ENCODE measurements at regions not wholly inside any gene's neighbourhood (a gene's known extent, or its start where the extent isn't known, plus 50 kb on each side); places are given as distances from the start of the nearest gene placed in this dataset.

DNA sequence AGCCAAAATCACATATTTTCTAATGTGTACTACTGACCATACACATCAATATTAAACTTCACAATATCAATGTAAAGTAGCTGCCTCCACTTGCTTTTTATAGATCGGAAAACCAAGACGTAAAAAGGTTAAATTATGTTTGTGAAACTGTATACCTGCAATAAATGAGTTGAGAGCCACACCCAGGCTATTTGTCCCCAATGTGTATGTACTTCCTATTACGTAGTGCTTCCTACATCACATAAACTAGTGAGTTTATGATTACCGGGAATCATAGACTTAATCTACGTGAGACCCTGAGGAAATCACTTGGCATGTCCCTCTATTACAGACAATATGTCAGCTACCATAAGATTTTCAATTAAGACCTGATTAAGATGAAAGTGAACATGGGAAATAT lies 903.4 kb downstream of the RAB28 start:
- TF ChIP-seq, protein P1, sequence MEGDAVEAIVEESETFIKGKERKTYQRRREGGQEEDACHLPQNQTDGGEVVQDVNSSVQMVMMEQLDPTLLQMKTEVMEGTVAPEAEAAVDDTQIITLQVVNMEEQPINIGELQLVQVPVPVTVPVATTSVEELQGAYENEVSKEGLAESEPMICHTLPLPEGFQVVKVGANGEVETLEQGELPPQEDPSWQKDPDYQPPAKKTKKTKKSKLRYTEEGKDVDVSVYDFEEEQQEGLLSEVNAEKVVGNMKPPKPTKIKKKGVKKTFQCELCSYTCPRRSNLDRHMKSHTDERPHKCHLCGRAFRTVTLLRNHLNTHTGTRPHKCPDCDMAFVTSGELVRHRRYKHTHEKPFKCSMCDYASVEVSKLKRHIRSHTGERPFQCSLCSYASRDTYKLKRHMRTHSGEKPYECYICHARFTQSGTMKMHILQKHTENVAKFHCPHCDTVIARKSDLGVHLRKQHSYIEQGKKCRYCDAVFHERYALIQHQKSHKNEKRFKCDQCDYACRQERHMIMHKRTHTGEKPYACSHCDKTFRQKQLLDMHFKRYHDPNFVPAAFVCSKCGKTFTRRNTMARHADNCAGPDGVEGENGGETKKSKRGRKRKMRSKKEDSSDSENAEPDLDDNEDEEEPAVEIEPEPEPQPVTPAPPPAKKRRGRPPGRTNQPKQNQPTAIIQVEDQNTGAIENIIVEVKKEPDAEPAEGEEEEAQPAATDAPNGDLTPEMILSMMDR (IDR thresholded peaks at IDR 0.05): no peak
- TF ChIP-seq EHF (CRISPR knock-in tag; IDR thresholded peaks at IDR 0.05) (no peak), CHD2 (IDR thresholded peaks at IDR 0.05; ENCODE audit: low read length, partially characterized antibody) (no peak), POLR2A (IDR thresholded peaks at IDR 0.05; ENCODE audit: low read length) (no peak), CHD4 (IDR thresholded peaks at IDR 0.05; ENCODE audit: borderline replicate concordance) (no peak), MAFK (IDR thresholded peaks at IDR 0.05; ENCODE audit: partially characterized antibody) (no peak), JUN (IDR thresholded peaks at IDR 0.05) (no peak), ZNF302 (CRISPR knock-in tag; IDR thresholded peaks at IDR 0.05) (no peak), PHF8 (IDR thresholded peaks at IDR 0.05; ENCODE audit: borderline replicate concordance, low read depth) (no peak)
- TF ChIP-seq, protein P2, sequence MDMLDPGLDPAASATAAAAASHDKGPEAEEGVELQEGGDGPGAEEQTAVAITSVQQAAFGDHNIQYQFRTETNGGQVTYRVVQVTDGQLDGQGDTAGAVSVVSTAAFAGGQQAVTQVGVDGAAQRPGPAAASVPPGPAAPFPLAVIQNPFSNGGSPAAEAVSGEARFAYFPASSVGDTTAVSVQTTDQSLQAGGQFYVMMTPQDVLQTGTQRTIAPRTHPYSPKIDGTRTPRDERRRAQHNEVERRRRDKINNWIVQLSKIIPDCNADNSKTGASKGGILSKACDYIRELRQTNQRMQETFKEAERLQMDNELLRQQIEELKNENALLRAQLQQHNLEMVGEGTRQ (IDR thresholded peaks at IDR 0.05): no peak
- TF ChIP-seq, protein P3, sequence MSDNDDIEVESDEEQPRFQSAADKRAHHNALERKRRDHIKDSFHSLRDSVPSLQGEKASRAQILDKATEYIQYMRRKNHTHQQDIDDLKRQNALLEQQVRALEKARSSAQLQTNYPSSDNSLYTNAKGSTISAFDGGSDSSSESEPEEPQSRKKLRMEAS (IDR thresholded peaks at IDR 0.05): no peak
